ENCODE measurements at regions not wholly inside any gene's neighbourhood (a gene's known extent, or its start where the extent isn't known, plus 50 kb on each side); places are given as distances from the start of the nearest gene placed in this dataset.

- TF ChIP-seq CTCF (conservative IDR thresholded peaks at IDR 0.05; ENCODE audit: low read depth, low read length) = no peak
- H3K4me3 ChIP-seq (ENCODE audit: low read depth, low read length) = no peak overlapping the region
- DNase-seq (ENCODE audit: low read depth) = no peak
Observed at GRCh38 chr20:19072988-19073387, 139.5 kb upstream of the SLC24A3 start.

GRCh38 chr20:19073584-19074218 lies 138.7 kb upstream of the SLC24A3 start:
- DNase-seq (ENCODE audit: low read depth) = no peak

GRCh38 chr20:19074356-19074755 lies 138.1 kb upstream of the SLC24A3 start:
- no peak overlapping the region for H3K4me3 ChIP-seq (ENCODE audit: low read depth, low read length)
- TF ChIP-seq CTCF (conservative IDR thresholded peaks at IDR 0.05; ENCODE audit: low read depth, low read length) = no peak
- no peak for DNase-seq (ENCODE audit: low read depth)

More at GRCh38 chr20:19073584-19074218, 138.7 kb upstream of the SLC24A3 start:
- peak; percentile 2 for TF ChIP-seq CTCF (conservative IDR thresholded peaks at IDR 0.05; ENCODE audit: low read depth, low read length)
- H3K4me3 ChIP-seq (ENCODE audit: low read depth, low read length) = no peak overlapping the region

- H3K4me3 ChIP-seq (ENCODE audit: low read depth, low read length) = no peak overlapping the region
- TF ChIP-seq CTCF (conservative IDR thresholded peaks at IDR 0.05; ENCODE audit: low read depth, low read length) = no peak
- no peak for DNase-seq (ENCODE audit: low read depth)
Observed at GRCh38 chr20:19074828-19075516, 137.5 kb upstream of the SLC24A3 start.

GRCh38 chr20:19077370-19078220 lies 134.8 kb upstream of the SLC24A3 start:
- DNase-seq (ENCODE audit: low read depth) = no peak
- no peak for TF ChIP-seq CTCF (conservative IDR thresholded peaks at IDR 0.05; ENCODE audit: low read depth, low read length)
- no peak overlapping the region for H3K4me3 ChIP-seq (ENCODE audit: low read depth, low read length)

- no peak for TF ChIP-seq CTCF (conservative IDR thresholded peaks at IDR 0.05; ENCODE audit: low read depth, low read length)
- DNase-seq (ENCODE audit: low read depth) = no peak
- no peak overlapping the region for H3K4me3 ChIP-seq (ENCODE audit: low read depth, low read length)
Observed at GRCh38 chr20:19078448-19079373, 133.7 kb upstream of the SLC24A3 start.

Measured in choroid plexus epithelial cell (primary cell).